ENCODE measurements at regions not wholly inside any gene's neighbourhood (a gene's known extent, or its start where the extent isn't known, plus 50 kb on each side); places are given as distances from the start of the nearest gene placed in this dataset.
A peak's percentile ranks its signal among the peaks of the same experiment; 100 is the strongest.

DNA sequence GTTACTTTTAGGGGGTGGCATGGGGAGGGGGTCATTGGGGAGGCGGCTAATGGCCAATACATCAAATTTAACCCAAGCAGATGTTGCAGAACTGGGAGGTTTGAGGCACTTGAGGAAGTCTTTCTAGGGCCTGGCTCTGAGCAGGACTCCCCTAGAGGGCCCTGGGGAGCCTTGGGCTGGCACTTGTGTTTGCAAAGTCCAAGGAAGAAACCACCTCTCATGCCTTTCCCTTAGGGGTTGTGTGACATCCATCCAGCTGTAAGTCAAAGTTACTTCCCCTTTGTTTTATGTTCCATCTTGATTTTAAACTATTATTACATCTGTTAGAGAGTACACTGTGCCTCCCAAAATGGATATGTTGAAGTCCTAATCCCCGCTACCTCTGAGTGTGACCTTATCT is 159.9 kb downstream of the KATNAL1 start:
- H3K36me3 ChIP-seq: no peaks in the 10 kb centered on the region
- in situ Hi-C loops (cut with MboI; ENCODE audit: low pct_ligation_motif_present in 1 of 4, low pct_unique_long_range_greater_than_20kb in 1 of 4, low sequenced_read_pairs in 3 of 4): loop anchor here (25.0 kb wide), 7 partner anchors 165 to 890 kb away; partner anchors contain the start of genes HMGB1 (in 3 of the 4), KATNAL1 (in 1 of the 4) and USPL1 (in 1 of the 4)
- H3K27me3 ChIP-seq: no peaks in the 10 kb centered on the region
- H3K4me3 ChIP-seq: no peak overlapping the region
- DNase-seq: no peak
- H3K27ac ChIP-seq: peak overlapping the region in 2 of 4 donors; percentile 17 to 43
- TF ChIP-seq POLR2A (IDR thresholded peaks at IDR 0.05): no peak
- TF ChIP-seq, protein P1, sequence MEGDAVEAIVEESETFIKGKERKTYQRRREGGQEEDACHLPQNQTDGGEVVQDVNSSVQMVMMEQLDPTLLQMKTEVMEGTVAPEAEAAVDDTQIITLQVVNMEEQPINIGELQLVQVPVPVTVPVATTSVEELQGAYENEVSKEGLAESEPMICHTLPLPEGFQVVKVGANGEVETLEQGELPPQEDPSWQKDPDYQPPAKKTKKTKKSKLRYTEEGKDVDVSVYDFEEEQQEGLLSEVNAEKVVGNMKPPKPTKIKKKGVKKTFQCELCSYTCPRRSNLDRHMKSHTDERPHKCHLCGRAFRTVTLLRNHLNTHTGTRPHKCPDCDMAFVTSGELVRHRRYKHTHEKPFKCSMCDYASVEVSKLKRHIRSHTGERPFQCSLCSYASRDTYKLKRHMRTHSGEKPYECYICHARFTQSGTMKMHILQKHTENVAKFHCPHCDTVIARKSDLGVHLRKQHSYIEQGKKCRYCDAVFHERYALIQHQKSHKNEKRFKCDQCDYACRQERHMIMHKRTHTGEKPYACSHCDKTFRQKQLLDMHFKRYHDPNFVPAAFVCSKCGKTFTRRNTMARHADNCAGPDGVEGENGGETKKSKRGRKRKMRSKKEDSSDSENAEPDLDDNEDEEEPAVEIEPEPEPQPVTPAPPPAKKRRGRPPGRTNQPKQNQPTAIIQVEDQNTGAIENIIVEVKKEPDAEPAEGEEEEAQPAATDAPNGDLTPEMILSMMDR (IDR thresholded peaks at IDR 0.05): no peak
- TF ChIP-seq POLR2AphosphoS5 (IDR thresholded peaks at IDR 0.05): no peak
- no peak for TF ChIP-seq EP300 (IDR thresholded peaks at IDR 0.05; ENCODE audit: low read depth)
- intact Hi-C loops (cut with DNase I; ENCODE audit: low total_unique reads): no loop called here
- WGBS, 2 donors (ENCODE audit: low coverage in 1 of 2): 90 to 100% methylated on average over 2 of the region's 2 CpGs
- H3K4me1 ChIP-seq: peaks cover 7 to 21% (median 11%) of the 10 kb centered on the region in 4 donors
- no peaks in the 10 kb centered on the region for H3K9me3 ChIP-seq

DNA sequence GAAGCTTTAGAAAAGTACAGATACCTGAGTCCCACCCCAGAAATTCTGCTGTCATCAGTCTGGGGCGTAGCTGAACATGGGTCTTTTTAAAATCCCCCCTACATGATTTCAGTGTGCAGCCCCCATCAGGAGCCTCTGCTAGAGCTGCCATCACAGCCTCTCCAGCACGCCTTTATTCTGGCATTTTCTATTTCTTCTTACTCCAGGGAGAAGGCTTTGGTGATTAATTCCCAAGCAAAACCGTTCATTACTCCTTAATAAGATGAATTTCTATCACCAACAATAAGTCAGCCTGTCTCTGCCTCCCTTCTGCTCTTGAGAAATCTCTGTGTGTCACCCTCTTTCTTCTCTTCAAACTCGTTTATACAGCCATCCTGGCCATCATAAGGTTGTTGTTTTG is 160.3 kb downstream of the KATNAL1 start:
- intact Hi-C loops (cut with DNase I; ENCODE audit: low total_unique reads): no loop called here
- Histone ChIP-seq H3K27ac (peak overlapping the region in 1 of 4 donors; percentile 17), H3K9me3 (no peaks in the 10 kb centered on the region), H3K36me3 (no peaks in the 10 kb centered on the region), H3K4me1 (peaks cover 10 to 25% (median 15%) of the 10 kb centered on the region in 4 donors), H3K27me3 (no peaks in the 10 kb centered on the region), H3K4me3 (no peak overlapping the region)
- TF ChIP-seq EP300 (IDR thresholded peaks at IDR 0.05; ENCODE audit: low read depth): no peak
- TF ChIP-seq, protein P1 (IDR thresholded peaks at IDR 0.05): no peak
- no peak for TF ChIP-seq POLR2A (IDR thresholded peaks at IDR 0.05)
- no peak for TF ChIP-seq POLR2AphosphoS5 (IDR thresholded peaks at IDR 0.05)
- in situ Hi-C loops (cut with MboI; ENCODE audit: low pct_ligation_motif_present in 1 of 4, low pct_unique_long_range_greater_than_20kb in 1 of 4, low sequenced_read_pairs in 3 of 4): loop anchor here (25.0 kb wide), 7 partner anchors 165 to 890 kb away; partner anchors contain the start of genes HMGB1 (in 3 of the 4), KATNAL1 (in 1 of the 4) and USPL1 (in 1 of the 4)
- DNase-seq: no peak
- 81 to 84% methylated on average over 4 of the region's 4 CpGs for WGBS, 2 donors (ENCODE audit: low coverage in 1 of 2)

DNA sequence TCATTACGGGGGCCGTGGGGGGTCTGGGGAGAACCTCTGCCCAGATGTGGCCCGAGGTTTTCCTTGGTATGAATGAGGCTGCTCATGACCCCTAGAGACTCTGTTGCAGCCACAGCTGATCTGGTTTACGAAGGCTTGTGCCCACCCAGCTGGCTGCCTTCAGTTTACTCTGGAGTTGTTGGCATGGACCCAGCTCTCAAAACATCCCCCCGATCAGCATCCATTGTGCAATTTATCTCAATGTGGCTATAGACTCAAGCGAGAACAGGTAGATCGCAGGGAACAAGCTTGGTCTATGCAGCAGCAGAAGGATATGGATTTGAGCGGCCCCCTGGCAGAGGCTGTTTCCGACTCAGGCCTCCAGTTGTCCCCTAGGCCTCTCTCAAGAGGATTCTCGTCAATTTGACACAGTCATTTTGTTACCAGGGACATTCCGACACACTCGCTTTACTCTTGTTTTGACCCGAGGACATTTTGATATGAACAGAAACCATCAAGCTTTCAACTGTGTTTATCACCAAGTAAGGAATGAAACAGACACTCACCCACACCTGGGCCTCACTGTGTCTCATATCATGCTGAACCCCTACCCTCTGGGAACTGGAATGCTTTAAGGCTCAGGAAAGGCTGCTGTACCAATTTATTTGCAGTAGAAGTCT is 161.5 kb downstream of the KATNAL1 start:
- Histone ChIP-seq H3K9me3 (no peaks in the 10 kb centered on the region), H3K4me1 (peaks cover 10 to 29% (median 15%) of the 10 kb centered on the region in 4 donors), H3K4me3 (no peak overlapping the region), H3K36me3 (no peaks in the 10 kb centered on the region), H3K27ac (no peak overlapping the region), H3K27me3 (no peaks in the 10 kb centered on the region)
- 76 to 96% methylated on average over 5 to 13 of the region's 13 CpGs for WGBS, 2 donors (ENCODE audit: low coverage in 1 of 2)
- in situ Hi-C loops (cut with MboI; ENCODE audit: low pct_ligation_motif_present in 1 of 4, low pct_unique_long_range_greater_than_20kb in 1 of 4, low sequenced_read_pairs in 3 of 4) (loop anchor here (25.0 kb wide), 7 partner anchors 166 to 891 kb away; partner anchors contain the start of genes HMGB1 (in 3 of the 4), KATNAL1 (in 1 of the 4) and USPL1 (in 1 of the 4)), intact Hi-C loops (cut with DNase I; ENCODE audit: low total_unique reads) (loop anchor here (1.0 kb wide), 1 partner anchor 31 kb away; no protein-coding TSS in a partner anchor)
- DNase-seq: no peak
- TF ChIP-seq, protein P1 (IDR thresholded peaks at IDR 0.05): no peak
- no peak for TF ChIP-seq POLR2AphosphoS5 (IDR thresholded peaks at IDR 0.05)

DNA sequence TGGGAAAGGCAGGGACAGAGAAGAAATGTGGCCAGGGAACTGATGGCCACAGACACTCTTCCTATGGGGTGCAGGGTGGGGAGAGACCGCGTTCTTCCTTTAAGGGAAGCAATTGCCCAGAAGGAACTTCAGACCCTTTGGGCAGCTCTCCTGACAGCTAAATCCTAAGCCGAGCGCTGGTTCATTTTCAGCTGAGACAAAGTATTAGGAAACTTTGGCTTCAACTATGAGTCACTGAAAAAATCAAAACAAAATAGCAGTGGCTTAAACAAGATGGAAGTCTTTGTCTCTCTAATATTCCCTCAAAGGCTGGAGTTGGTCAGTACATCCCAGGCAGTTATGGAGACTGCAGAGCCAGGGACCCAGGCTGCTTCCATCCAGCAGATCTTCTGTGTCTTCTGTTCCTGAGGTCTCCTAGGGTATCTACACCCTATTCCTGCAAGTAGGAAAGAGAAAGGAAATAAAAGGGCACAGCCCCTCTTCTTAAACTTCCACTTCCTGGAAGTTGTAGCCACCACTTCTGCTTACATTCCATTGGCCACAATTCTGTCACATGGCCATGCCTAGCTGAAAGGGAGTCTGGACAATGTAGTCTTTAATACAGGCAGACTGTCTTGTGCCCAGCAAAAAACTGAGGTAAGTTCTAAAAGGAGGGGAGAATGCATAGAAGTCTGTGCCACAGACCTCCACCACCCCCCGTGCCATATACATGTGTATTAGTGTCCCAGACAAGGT is 163.5 kb downstream of the KATNAL1 start:
- no peaks in the 10 kb centered on the region for H3K9me3 ChIP-seq
- no peak for DNase-seq
- WGBS, 2 donors (ENCODE audit: low coverage in 1 of 2): 87 to 100% methylated on average over 1 to 5 of the region's 5 CpGs
- intact Hi-C loops (cut with DNase I; ENCODE audit: low total_unique reads): no loop called here
- peak overlapping the region; percentile 54 to 79 (median 62) for H3K27ac ChIP-seq
- TF ChIP-seq POLR2AphosphoS5 (IDR thresholded peaks at IDR 0.05): no peak
- TF ChIP-seq POLR2A (IDR thresholded peaks at IDR 0.05): no peak
- TF ChIP-seq, protein P1 (IDR thresholded peaks at IDR 0.05): no peak
- TF ChIP-seq EP300 (IDR thresholded peaks at IDR 0.05; ENCODE audit: low read depth): no peak
- in situ Hi-C loops (cut with MboI; ENCODE audit: low pct_ligation_motif_present in 1 of 4, low pct_unique_long_range_greater_than_20kb in 1 of 4, low sequenced_read_pairs in 3 of 4): loop anchor here (25.0 kb wide), 7 partner anchors 168 to 893 kb away; partner anchors contain the start of genes HMGB1 (in 3 of the 4), KATNAL1 (in 1 of the 4) and USPL1 (in 1 of the 4)
- peaks cover 10 to 29% (median 15%) of the 10 kb centered on the region in 4 donors for H3K4me1 ChIP-seq
- H3K4me3 ChIP-seq: no peak overlapping the region
- H3K36me3 ChIP-seq: no peaks in the 10 kb centered on the region
- H3K27me3 ChIP-seq: no peaks in the 10 kb centered on the region

Data from transverse colon (tissue), 4 donors.